PFSK-1 (cell line): ENCODE measurements at regions not wholly inside any gene's neighbourhood (a gene's known extent, or its start where the extent isn't known, plus 50 kb on each side); places are given as distances from the start of the nearest gene placed in this dataset.

Source experiments
- POLR2AphosphoS5 ChIP-seq: IDR thresholded peaks from 2 replicates; pipeline ENCODE4 v1.6.1; 2012; ENCODE audit warnings: low read depth, mild to moderate bottlenecking, control low read depth, low read length, moderate library complexity
- REST ChIP-seq, 2 experiments: IDR thresholded peaks; 2 replicates each; pipeline versions ENCODE4 v1.6.1 to v1.8.0; 2011 to 2012; ENCODE audit warnings: low read depth in 2 of 2, low read length in 2 of 2, control low read depth in 1 of 2, inconsistent platforms in 1 of 2, mild to moderate bottlenecking in 1 of 2, moderate library complexity in 1 of 2; ENCODE audit not compliant: insufficient read depth in 1 of 2

DNA sequence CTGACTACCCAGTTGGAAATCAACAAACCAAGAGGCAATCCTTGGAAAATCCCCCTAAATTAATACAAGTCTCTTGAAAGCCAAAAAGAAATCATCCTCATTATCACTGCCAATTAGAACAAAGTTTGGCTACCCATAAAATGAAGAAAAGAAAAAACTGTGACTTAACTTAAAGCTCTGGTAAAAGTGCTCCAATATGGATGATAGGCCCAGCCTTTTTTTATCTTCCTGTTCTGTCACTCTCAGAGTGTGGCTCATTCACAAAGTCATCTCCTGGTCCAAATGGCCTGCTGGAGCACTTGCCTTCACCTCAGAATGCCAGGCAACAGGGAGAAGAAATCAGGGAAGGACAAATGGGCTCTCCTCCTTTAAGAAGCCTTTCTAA lies 155.1 kb upstream of the GHITM start:
- no peak for TF ChIP-seq POLR2AphosphoS5
- TF ChIP-seq REST (IDR thresholded peaks at IDR 0.05; ENCODE audit: insufficient read depth in 1 of 2, low read depth in 2 of 2, low read length in 2 of 2) = no peak
